HG03565 (cell line): ENCODE measurements at regions not wholly inside any gene's neighbourhood (a gene's known extent, or its start where the extent isn't known, plus 50 kb on each side); places are given as distances from the start of the nearest gene placed in this dataset.
"Not testable (repeated sequence)": the region's sequence is repeated elsewhere in the genome, so short reads cannot be mapped to it uniquely, and the experiment has no call there.

Source experiments
- ATAC-seq: cut with Tn5 transposase; IDR thresholded peaks from one replicate; pipeline ENCODE4 v1.9.1; 2021; ENCODE audit warnings: mild to moderate bottlenecking, moderate library complexity; ENCODE audit not compliant: unreplicated experiment

DNA sequence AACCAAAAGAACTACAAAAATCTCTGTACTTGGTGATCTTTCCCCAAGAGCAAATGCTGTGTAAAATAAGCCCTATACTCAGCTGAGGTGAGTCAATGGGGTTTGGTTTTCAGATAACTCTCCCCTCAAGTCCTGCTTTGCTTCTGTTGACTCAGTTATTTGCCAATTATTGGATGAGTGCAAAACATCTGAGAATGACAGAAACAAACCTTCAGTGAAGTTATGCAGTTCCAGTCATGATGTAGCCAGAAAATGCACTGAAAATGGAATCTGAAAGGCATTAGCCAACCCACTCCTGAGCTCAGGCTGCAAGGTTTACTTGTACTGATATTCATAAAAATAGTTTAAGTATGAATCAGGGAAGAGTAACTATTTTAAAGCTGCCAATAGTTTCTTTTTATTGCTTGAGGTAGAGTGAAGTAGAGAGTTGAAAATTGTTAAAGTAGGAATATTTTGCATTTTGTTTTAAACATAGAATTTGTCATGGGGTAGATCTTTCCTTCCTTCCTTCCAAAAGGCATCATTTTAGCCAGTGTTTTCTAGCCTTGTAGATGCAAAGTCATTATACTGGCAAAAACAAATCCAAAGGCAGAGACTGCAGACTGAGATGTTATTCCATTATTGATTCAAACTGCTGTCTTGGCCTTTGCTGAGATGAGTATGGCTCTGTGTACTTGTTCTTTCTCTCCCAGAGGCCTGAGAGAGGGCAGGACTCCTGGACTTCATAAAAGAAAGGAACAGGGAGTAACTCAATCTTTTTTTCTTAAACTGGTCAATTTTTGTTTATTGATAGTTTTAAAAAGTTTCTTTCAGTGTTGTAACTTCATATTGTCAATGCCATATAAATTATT lies 215.3 kb downstream of the RND3 start:
- ATAC-seq = no peak

DNA sequence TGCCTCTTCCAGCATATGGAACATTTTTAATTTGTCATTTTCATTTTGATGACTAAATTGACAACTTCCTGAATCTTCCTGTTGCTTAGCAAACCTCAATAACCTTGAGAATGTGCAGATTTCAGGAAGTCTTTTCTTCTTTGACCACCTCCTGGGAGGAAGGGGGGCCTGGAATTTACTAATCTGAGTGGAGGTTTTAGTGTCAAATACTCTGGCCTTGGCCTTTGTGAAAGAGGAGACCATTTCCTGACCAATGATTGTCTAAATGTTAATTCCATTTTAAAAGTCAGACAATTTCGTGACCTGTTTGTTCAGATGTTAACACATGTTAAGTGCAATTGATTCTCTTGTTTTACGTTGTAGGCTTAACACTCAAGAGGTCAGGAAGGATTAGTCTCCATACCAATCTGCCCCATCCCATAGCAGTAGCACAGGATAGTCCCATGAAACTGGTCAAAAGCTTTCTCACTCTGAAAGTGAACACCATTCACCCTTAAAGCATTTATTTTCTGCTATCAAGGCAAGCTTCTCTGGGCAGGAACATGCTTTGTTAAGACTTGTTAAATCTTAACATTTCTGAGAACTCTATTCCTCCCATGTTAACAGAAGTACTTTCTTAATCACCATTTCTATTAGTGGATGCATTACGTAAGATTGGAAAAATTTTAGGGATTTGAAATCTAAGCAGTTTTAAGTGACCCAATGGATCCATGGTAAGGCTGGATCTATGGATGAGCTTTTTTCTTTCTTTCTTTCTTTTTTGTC lies 219.6 kb downstream of the RND3 start:
- no peak for ATAC-seq

DNA sequence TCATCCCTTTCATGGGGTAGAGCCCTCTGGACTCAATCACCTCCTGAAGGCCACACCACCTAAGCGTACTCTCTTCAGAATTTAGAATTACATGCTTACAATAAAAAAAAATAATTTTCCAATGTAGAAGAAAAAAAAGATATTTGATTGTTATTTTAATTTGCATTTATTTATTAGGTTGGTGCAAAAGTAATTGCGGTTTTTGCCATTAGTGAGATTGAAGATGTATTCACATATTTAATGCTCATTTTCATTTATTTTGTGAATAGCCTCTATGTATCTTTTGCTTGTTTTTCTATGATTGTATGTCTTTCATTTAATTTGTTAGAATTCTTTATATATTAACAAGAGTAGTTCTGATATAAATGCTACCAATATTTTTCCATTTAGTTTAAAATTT lies 220.5 kb downstream of the RND3 start:
- no peak for ATAC-seq

DNA sequence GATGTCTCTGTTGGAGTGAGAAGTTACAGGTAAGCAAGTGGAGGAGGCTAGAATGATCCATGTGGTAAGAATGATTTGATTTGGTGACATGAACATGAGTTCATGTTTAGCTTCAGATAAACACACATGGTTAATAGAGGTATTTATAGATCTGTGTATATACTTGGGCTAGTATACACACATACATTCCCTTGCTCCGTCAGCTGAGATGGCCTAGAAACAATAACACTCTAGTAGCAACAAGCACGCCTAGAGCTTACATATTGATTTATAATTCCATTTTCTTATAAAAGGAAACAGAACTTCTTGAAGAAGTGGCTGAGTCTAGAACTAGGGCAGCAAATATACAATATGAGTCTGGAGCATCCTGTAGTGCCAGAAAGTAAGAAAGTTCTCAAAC lies 223.0 kb downstream of the RND3 start:
- no peak for ATAC-seq

DNA sequence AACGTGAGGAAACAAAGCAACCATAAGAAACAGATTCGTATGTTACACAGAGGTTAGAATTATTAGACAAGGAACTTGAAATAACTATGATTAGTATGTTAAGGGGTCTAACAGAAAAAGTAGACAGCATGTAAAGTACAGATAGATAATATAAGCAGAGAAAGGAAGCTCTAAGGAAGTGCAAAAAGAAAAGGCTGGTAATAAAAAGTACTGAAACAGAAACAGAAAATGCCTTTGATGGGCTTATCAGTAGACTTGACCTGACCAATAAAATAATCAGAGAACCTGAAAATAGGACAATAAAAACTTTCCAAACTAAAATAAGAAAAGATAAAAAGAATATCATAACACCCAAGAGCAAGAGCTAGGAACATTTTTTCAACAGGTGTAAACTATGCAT lies 225.8 kb downstream of the RND3 start:
- ATAC-seq = no peak

DNA sequence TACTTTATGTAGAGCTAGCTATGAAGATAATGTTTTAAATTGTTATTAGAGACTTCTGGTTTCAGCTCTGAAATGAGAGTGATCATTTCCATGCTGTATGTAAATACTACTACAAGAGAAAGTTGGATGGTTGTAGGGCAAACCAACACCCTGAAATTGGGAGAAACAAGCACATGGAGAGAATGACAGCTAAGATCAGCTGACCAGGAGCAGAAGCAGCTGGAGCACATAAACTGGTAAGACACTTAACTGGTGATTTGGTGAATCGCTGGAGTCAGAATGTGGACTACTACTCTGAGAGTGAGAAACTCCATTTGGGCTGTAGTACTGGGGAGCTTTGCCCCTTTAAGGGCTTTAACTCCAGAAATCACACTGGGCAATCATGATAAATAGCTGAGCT lies 226.8 kb downstream of the RND3 start:
- no peak for ATAC-seq

DNA sequence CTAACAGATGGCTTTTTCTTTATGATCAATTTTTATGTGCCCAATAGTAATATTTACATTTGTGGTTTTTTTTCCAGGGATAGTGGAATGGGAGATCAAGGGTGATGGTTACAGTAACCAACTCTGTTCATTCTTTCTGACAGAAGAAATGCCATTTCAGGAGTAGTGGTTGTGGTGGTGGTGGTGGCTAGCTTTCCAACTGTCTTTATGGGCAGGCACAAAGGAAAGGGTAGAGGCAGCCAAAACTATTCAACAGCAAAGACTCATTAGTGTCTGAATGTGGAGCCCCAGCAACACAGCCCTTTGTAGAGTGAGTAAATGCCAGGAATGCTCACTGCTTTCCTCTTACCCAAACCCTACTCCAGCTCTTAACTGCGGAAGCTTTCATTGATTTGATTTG lies 227.7 kb downstream of the RND3 start:
- ATAC-seq = no peak

DNA sequence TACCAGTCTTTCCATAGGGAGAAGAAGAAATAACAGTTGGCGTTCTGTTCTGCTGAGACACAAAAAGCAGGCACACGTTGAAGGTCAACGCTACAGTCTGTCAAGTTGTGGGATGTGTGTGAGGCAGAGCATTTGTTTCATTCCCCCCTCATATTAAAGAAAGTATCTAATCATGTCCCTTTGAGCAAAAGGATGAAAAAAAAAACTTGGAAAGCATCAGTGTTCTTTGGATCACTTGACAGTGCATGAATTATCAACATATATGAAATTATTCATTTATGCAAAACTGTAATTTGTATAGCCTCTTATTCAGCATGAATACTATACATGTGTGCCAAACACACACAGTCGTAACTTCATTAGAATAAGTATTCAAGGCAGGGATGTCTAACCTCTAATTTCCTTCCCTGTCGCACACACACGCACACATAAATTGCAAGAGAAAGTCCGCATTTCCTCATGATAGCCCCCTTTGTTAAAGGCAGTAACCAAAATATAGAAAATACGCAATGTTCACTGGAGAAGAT lies 228.6 kb downstream of the RND3 start:
- ATAC-seq = no peak

DNA sequence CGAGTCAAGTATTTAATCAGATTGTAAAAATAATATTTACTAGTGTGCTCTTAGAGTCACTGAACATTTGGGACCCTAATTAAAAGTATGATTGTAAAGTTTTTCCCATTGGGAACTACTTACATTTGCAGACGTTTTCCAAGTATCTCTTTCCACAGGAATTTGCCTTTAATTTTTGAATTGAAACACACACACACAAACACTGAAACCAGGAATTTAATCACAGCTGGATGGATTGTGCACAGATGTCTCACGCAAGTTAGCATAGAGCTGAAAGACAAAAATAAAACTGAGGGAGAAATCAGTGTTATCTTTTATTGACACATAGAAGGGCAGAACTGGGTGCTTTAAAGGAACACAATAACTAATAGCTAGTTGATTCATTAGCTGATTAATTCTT lies 230.7 kb downstream of the RND3 start:
- no peak for ATAC-seq

DNA sequence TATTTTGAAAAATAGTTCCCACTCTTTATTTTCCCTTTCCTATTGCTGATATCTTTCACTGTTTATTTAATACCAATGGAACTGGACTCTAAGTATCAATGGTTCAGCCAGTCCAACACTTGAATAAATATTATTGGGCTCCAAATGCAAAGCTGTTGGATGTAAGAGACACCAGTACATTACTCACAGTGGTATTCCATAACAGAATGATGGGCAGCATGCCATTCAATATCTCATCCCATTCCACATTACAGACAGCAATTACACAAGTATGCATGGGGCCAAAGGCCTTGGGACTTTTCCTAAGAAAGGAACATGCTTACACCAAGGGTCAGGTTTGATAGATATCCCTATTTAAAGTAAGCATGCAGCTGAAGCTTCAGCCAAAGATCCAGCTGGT lies 231.9 kb downstream of the RND3 start:
- ATAC-seq = no peak

DNA sequence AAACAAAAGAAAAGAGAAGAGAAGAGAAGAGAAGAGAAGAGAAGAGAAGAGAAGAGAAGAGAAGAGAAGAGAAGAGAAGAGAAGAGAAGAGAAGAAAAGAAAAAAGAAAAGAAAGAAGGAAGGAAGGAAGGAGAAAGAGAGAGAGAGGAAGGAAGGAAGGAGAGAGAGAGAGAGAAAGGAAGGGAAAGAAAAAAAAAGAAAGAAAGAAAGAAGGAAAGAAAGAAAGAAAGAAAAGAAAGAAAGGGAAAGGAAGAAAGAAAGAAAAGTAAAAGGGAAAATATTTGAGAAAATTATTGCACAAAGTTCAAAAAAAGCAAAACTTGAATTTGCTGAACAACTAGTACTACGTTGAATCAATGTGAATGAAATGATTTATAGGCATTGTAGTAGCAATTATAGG lies 237.7 kb downstream of the RND3 start:
- ATAC-seq = not testable (repeated sequence)

DNA sequence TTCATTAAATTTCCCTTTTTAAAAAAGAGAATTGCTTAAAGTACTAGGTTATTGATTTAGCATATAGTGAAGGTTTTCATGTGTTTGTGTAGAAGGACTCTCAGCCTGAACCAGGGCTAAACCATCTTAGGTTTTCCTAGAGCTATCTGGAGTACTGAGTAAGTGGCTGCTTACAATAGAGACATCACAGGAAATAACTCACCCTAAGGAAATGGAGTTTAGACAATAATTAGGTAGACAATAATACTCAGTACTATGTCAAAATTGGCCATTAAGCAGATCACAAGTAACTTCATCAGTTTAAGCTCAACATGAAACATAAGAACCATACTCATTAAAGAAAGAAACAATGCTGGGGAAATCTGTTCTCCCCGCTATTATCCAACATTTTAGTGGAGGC lies 240.0 kb downstream of the RND3 start:
- ATAC-seq = no peak

DNA sequence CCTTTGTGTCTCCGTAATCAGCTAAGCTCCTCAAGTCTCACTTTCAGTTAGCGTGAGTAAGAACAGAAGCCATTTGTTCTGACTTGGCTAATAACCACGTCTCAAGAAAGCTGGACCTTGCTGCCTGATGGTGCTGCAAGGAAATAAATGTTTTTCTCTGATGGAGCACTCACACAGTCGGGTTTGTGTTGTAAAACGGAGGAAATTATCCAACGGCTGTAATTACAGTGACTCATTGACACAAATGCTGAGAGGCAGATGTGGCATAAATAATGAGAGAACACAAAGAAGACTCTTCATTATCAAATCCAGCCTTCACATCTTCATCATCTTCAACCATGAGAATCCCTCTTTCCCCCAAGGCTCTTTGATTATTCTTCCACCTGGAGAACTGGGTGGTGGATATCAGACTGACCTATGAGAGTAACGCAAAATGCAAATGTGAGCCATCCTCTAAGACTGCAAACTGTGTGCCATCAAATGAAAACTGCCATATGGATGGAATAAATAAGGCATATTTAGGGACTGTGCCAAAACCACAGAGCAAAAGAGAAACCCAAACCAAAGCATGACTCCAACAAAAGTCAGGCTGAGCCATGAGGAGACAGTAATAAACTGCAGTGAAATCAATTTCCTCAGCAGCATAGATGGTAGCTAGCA lies 252.6 kb downstream of the RND3 start:
- ATAC-seq = no peak

DNA sequence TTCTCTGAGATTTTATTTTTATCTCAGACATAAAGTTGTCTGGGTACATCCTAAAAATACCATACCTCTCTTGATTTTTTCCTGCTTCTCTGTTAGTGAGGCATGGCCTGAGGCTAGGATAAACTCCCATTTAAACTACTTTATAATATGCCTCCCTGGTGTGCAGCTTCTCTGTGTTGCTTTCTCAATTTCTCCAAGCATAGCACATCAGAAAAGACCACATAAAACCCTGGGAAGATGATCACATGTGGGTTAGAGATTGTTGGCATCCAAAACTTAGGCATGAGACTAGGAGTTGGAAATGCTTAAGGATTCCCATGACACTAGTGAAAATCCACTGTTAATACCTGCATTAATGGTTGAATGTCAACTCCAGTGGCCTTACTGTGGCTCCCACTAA lies 254.6 kb downstream of the RND3 start:
- ATAC-seq = no peak

DNA sequence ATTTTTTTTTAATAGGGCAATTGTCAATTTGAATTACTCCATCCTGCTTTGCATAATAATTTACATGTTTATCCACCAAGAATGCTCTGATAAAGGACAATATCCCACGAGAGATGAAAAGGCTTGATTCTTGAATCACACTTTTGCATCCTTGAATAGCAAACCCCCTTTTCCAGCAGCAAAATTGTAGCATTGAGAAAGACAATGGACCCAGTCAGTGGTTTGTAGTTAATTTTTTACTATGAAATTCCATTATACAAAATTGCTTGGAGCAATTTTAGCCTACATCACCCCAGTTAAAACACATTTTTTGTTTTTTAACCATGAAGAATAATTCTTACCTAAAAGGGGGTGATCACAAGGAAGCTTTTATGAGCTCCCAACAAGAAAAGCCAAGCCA lies 255.1 kb downstream of the RND3 start:
- no peak for ATAC-seq

DNA sequence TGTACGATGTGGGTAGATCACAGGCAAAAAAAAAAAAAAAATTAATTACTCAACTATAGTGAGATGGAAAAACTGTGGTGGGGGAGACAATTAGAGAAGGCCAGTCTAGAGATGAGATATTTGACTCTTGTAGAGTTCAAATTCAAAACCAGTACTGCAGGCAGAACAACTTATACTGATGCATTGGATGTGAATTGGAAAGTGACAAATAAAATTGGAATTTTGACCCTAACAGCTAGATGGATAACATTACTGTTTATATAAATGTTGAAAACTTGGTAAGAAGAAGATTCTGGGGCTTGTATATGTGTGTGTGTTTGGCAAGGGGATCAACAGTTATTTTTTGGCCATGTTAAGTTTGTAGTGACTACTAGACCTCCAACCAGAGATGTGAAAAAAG lies 256.9 kb downstream of the RND3 start:
- no peak for ATAC-seq

DNA sequence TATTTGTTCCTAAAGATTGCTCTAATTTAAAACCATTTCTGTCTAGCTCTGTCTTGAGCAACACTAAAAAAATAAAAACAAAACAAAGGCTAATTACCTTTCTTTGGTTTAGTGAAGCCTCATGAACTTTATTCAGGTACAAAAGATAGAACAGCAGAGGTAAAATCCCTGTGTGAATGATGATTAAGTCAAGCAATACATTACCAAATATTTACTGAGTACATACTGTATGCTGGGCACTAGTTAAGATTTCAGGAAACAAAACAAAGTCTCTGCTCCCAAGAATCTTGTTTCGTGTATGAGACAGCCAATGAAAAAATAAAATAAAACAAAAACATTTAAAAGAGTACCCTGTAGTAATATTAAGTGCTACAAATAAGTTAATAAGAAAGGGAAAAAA lies 257.5 kb downstream of the RND3 start:
- no peak for ATAC-seq

DNA sequence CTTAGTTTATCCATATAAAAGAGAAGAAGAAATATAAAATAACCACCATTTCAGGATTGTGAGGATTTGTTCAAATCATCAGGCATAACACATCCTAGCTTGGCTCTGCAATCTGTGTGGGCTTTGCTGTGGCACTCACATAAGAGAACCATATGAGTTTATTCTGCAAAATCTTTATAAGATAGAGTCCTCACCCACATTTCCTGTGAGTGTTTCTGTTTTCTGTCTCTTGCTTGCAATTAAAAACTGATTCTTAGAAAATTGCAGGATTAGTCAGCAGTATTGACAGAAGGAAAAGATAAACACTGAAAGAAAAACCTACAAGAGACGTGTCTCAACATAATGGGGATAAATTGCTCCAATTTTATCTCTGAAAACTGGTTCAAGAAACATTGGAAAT lies 258.5 kb downstream of the RND3 start:
- no peak for ATAC-seq

DNA sequence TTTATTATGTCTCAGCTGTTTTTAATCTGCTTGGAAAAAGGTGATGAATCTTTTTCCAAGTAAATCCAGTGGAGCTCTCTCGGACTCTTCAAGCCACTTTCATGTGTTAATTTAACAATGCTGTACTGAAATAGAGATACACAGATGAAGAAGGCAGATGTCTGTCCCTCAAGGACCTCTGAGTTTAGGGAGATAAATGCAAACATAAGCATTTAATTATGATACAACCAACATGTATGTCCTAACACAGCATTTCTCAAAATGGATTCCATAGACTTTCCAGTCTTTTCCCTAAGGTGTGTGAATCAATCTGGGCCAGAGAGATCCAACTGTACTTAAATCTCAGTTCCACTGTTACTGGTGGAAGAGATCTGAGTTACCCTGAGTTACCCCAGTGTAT lies 262.4 kb downstream of the RND3 start:
- no peak for ATAC-seq

DNA sequence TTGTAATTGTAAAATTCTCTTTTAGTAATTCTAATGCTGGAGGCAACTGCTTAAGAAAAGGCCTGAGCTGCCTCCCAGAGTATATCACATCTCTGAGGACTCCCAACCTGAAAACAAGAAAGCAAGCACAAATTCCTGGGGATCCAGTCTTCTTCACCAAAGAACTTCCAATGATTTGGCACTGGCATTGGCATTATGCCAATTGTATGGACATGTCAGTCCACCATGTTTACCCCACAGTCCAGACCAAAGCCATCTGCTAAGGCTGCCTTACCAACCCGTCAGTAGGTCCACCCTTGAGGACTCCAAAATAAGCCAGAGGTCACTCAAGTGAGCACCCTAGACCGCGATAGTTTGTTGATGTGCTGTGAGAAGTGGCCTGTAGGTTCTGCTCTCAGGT lies 263.1 kb downstream of the RND3 start:
- ATAC-seq = no peak

DNA sequence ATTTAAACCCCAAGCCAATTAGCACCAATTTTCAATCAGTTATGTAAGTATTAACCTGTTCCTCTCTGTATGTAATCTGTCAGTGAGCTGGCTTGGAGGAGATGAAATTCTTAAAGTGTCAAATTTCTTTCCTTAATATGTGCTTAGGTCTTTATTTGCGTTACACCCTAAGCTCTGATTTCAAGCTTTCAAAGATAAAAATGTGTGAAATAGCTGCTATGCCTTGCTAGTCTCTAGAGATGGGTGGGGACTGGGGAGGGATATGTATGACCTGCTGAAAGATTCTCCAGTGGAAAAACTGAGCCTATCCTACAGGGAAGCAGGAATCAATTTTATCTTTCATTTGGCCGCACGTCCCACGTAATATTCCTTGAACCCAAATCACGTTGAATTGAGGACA lies 264.5 kb downstream of the RND3 start:
- ATAC-seq = no peak

DNA sequence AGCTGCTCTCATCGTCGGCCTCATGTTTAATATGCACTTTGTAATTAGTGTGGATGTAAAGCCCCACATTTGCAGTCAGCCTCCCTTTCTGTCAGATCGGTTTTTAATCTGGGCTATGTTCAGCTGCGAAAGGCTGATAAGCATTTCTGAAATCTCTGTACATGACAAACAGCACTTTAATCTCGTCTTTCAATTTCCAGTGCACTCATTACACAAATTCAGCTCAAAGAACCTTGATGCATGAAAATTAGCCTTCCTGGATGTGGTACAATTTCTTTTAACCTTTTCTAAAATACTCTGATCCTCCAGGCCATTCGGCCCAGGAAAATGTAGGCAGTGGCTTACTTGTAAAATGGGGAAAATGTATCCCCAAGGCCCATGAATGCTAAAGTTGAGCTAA lies 265.1 kb downstream of the RND3 start:
- no peak for ATAC-seq
